ENCODE measurements at regions not wholly inside any gene's neighbourhood (a gene's known extent, or its start where the extent isn't known, plus 50 kb on each side); places are given as distances from the start of the nearest gene placed in this dataset.

GRCh38 chr10:53476650-53477312 is 704.2 kb upstream of the MBL2 start:
- Histone ChIP-seq H3K9me3 (ENCODE audit: low read depth) (no peaks in the 10 kb centered on the region), H3K4me3 (no peak overlapping the region), H3K9ac (no peak overlapping the region), H3K36me3 (no peaks in the 10 kb centered on the region), H3K27me3 (no peaks in the 10 kb centered on the region), H3K4me2 (peak overlapping the region; percentile 9), H4K20me1 (ENCODE audit: low read depth) (no peaks in the 10 kb centered on the region), H3K79me2 (ENCODE audit: low read depth) (no peaks in the 10 kb centered on the region), H3K27ac (peak overlapping the region; percentile 18), H3K4me1 (peaks cover 56% of the 10 kb centered on the region), H3F3A (ENCODE audit: low read depth) (peaks cover 27% of the 10 kb centered on the region), H2AFZ (replicated peaks) (peak overlapping the region; percentile 86)
- peaks cover 1% of the 10 kb centered on the region for H3K27me3 Mint-ChIP-seq (ENCODE audit: insufficient read depth, low read depth)
- no peak for TF ChIP-seq CTCF (IDR thresholded peaks at IDR 0.05)
- no peak for TF ChIP-seq EZH2phosphoT487 (IDR thresholded peaks at IDR 0.05)
- TF ChIP-seq EZH2 (IDR thresholded peaks at IDR 0.05): no peak
- H3K9me3 Mint-ChIP-seq: peaks cover 3% of the 10 kb centered on the region
- DNase-seq (ENCODE audit: low spot score): no peak
- no peak overlapping the region for H3K4me3 Mint-ChIP-seq
- no peak overlapping the region for H3K27ac Mint-ChIP-seq
- H3K4me1 Mint-ChIP-seq: peaks cover 9% of the 10 kb centered on the region
- H3K36me3 Mint-ChIP-seq: no peaks in the 10 kb centered on the region

- Histone ChIP-seq H3F3A (ENCODE audit: low read depth) (no peaks in the 10 kb centered on the region), H3K4me3 (no peak overlapping the region), H3K9ac (no peak overlapping the region), H3K4me1 (peaks cover under 1% of the 10 kb centered on the region), H3K4me2 (no peak overlapping the region), H2AFZ (replicated peaks) (no peak overlapping the region), H4K20me1 (ENCODE audit: low read depth) (no peaks in the 10 kb centered on the region), H3K79me2 (ENCODE audit: low read depth) (no peaks in the 10 kb centered on the region), H3K27ac (no peak overlapping the region), H3K27me3 (no peaks in the 10 kb centered on the region), H3K9me3 (ENCODE audit: low read depth) (no peaks in the 10 kb centered on the region), H3K36me3 (no peaks in the 10 kb centered on the region)
- no peak for TF ChIP-seq CTCF (IDR thresholded peaks at IDR 0.05)
- no peak for TF ChIP-seq EZH2phosphoT487 (IDR thresholded peaks at IDR 0.05)
- TF ChIP-seq EZH2 (IDR thresholded peaks at IDR 0.05): no peak
- H3K4me3 Mint-ChIP-seq: no peak overlapping the region
- no peak overlapping the region for H3K27ac Mint-ChIP-seq
- no peaks in the 10 kb centered on the region for H3K36me3 Mint-ChIP-seq
- H3K4me1 Mint-ChIP-seq: no peaks in the 10 kb centered on the region
- DNase-seq (ENCODE audit: low spot score): no peak
- H3K9me3 Mint-ChIP-seq: peaks cover 2% of the 10 kb centered on the region
- H3K27me3 Mint-ChIP-seq (ENCODE audit: insufficient read depth, low read depth): peaks cover 2% of the 10 kb centered on the region
Measured at GRCh38 chr10:53469383-53469782, 696.8 kb upstream of the MBL2 start.

GRCh38 chr10:53463539-53463938 is 691.0 kb upstream of the MBL2 start:
- Histone ChIP-seq H3K79me2 (ENCODE audit: low read depth) (no peaks in the 10 kb centered on the region), H3K4me3 (no peak overlapping the region), H2AFZ (replicated peaks) (no peak overlapping the region), H3K9me3 (ENCODE audit: low read depth) (no peaks in the 10 kb centered on the region), H3K27ac (no peak overlapping the region), H3K9ac (no peak overlapping the region), H3F3A (ENCODE audit: low read depth) (peaks cover 2% of the 10 kb centered on the region), H3K4me1 (peaks cover 11% of the 10 kb centered on the region), H3K4me2 (peak overlapping the region; percentile 43), H4K20me1 (ENCODE audit: low read depth) (no peaks in the 10 kb centered on the region), H3K36me3 (no peaks in the 10 kb centered on the region), H3K27me3 (no peaks in the 10 kb centered on the region)
- H3K27ac Mint-ChIP-seq: no peak overlapping the region
- peak; percentile 15 for DNase-seq (ENCODE audit: low spot score)
- H3K4me3 Mint-ChIP-seq: no peak overlapping the region
- no peaks in the 10 kb centered on the region for H3K36me3 Mint-ChIP-seq
- peaks cover 2% of the 10 kb centered on the region for H3K4me1 Mint-ChIP-seq
- H3K27me3 Mint-ChIP-seq (ENCODE audit: insufficient read depth, low read depth): no peaks in the 10 kb centered on the region
- TF ChIP-seq EZH2phosphoT487 (IDR thresholded peaks at IDR 0.05) (no peak), EZH2 (IDR thresholded peaks at IDR 0.05) (no peak), CTCF (IDR thresholded peaks at IDR 0.05) (no peak)
- H3K9me3 Mint-ChIP-seq: no peaks in the 10 kb centered on the region
